KOPT-K1 (cell line): ENCODE measurements at regions not wholly inside any gene's neighbourhood (a gene's known extent, or its start where the extent isn't known, plus 50 kb on each side); places are given as distances from the start of the nearest gene placed in this dataset.

Experiments
- H3K27ac ChIP-seq: fragments of 200-600 bp; sonication (generic); 2 replicates; pipeline ENCODE4 v1.5.1; 2016; ENCODE audit warnings: antibody characterized with exemption, mild to moderate bottlenecking, low read depth, low read length; ENCODE audit not compliant: poor library complexity, severe bottlenecking
- H3K36me3 ChIP-seq: fragments of 200-600 bp; sonication (generic); 2 replicates; pipeline ENCODE4 v1.5.1; 2017; ENCODE audit warnings: antibody characterized with exemption, mild to moderate bottlenecking, low read length, moderate library complexity; ENCODE audit not compliant: insufficient read depth
- H3K9me3 ChIP-seq: fragments of 200-600 bp; sonication (generic); 2 replicates; pipeline ENCODE4 v1.5.1; 2017; ENCODE audit warnings: antibody characterized with exemption, low read length, mild to moderate bottlenecking; ENCODE audit not compliant: insufficient read depth, poor library complexity, severe bottlenecking

GRCh38 chr1:193680924-193681316 is 494.5 kb upstream of the B3GALT2 start:
- H3K36me3 ChIP-seq: no peaks in the 10 kb centered on the region
- H3K27ac ChIP-seq: no peak overlapping the region
- no peaks in the 10 kb centered on the region for H3K9me3 ChIP-seq

GRCh38 chr1:193680247-193680923 is 494.0 kb upstream of the B3GALT2 start:
- H3K27ac ChIP-seq: no peak overlapping the region
- no peaks in the 10 kb centered on the region for H3K36me3 ChIP-seq

GRCh38 chr1:193677874-193678273 is 491.5 kb upstream of the B3GALT2 start:
- Histone ChIP-seq H3K36me3 (no peaks in the 10 kb centered on the region), H3K27ac (no peak overlapping the region), H3K9me3 (no peaks in the 10 kb centered on the region)

More at GRCh38 chr1:193680247-193680923, 494.0 kb upstream of the B3GALT2 start:
- H3K9me3 ChIP-seq: no peaks in the 10 kb centered on the region

- Histone ChIP-seq H3K9me3 (no peaks in the 10 kb centered on the region), H3K36me3 (no peaks in the 10 kb centered on the region), H3K27ac (no peak overlapping the region)
Measured at GRCh38 chr1:193676996-193677549, 490.7 kb upstream of the B3GALT2 start.

GRCh38 chr1:193674292-193674944 is 488.0 kb upstream of the B3GALT2 start:
- Histone ChIP-seq H3K27ac (no peak overlapping the region), H3K36me3 (no peaks in the 10 kb centered on the region), H3K9me3 (no peaks in the 10 kb centered on the region)

- H3K27ac ChIP-seq: no peak overlapping the region
- no peaks in the 10 kb centered on the region for H3K36me3 ChIP-seq
- H3K9me3 ChIP-seq: no peaks in the 10 kb centered on the region
Measured at GRCh38 chr1:193666485-193667083, 480.2 kb upstream of the B3GALT2 start.

- Histone ChIP-seq H3K9me3 (no peaks in the 10 kb centered on the region), H3K36me3 (no peaks in the 10 kb centered on the region), H3K27ac (no peak overlapping the region)
Measured at GRCh38 chr1:193663965-193664364, 477.6 kb upstream of the B3GALT2 start.

GRCh38 chr1:193662030-193662429 is 475.6 kb upstream of the B3GALT2 start:
- H3K36me3 ChIP-seq: no peaks in the 10 kb centered on the region
- H3K27ac ChIP-seq: no peak overlapping the region
- H3K9me3 ChIP-seq: no peaks in the 10 kb centered on the region

- Histone ChIP-seq H3K36me3 (no peaks in the 10 kb centered on the region), H3K27ac (no peak overlapping the region), H3K9me3 (no peaks in the 10 kb centered on the region)
Measured at GRCh38 chr1:193661385-193661784, 475.0 kb upstream of the B3GALT2 start.

- no peaks in the 10 kb centered on the region for H3K36me3 ChIP-seq
- no peaks in the 10 kb centered on the region for H3K9me3 ChIP-seq
- no peak overlapping the region for H3K27ac ChIP-seq
Measured at GRCh38 chr1:193660428-193660827, 474.0 kb upstream of the B3GALT2 start.

- peaks cover 6% of the 10 kb centered on the region for H3K9me3 ChIP-seq
- H3K36me3 ChIP-seq: no peaks in the 10 kb centered on the region
- no peak overlapping the region for H3K27ac ChIP-seq
Measured at GRCh38 chr1:193658691-193659090, 472.3 kb upstream of the B3GALT2 start.

GRCh38 chr1:193658081-193658480 is 471.7 kb upstream of the B3GALT2 start:
- H3K27ac ChIP-seq: no peak overlapping the region
- H3K36me3 ChIP-seq: no peaks in the 10 kb centered on the region
- H3K9me3 ChIP-seq: peaks cover 6% of the 10 kb centered on the region

GRCh38 chr1:193657552-193657951 is 471.1 kb upstream of the B3GALT2 start:
- H3K27ac ChIP-seq: no peak overlapping the region
- peaks cover 6% of the 10 kb centered on the region for H3K9me3 ChIP-seq
- no peaks in the 10 kb centered on the region for H3K36me3 ChIP-seq

GRCh38 chr1:193656841-193657240 is 470.4 kb upstream of the B3GALT2 start:
- no peaks in the 10 kb centered on the region for H3K36me3 ChIP-seq
- peaks cover 6% of the 10 kb centered on the region for H3K9me3 ChIP-seq
- H3K27ac ChIP-seq: no peak overlapping the region

GRCh38 chr1:193654951-193655735 is 468.7 kb upstream of the B3GALT2 start:
- no peak overlapping the region for H3K27ac ChIP-seq
- no peaks in the 10 kb centered on the region for H3K36me3 ChIP-seq
- peaks cover 6% of the 10 kb centered on the region for H3K9me3 ChIP-seq
